Calu3 (cell line): ENCODE measurements at regions not wholly inside any gene's neighbourhood (a gene's known extent, or its start where the extent isn't known, plus 50 kb on each side); places are given as distances from the start of the nearest gene placed in this dataset.

Experiments
- BruUV-seq: library from RNA; stranded (reverse); fragments of 400-500 nt; replicated peaks from 2 replicates; lab custom pipeline; 2021; lab: Mats Ljungman, UMichigan
- CTCF ChIA-PET: fragments of 300-600 bp; sonication (Branson Sonifier 250); formaldehyde crosslinking; loops from one replicate; lab custom pipeline; 2022; ENCODE audit warnings: antibody characterized with exemption; lab: Charles Lee
- DNase-seq: peaks from one replicate; pipeline ENCODE4 v3.0.0; 2022
- H3K27ac Mint-ChIP-seq: one replicate; pipeline ENCODE4 v1.8.0; 2022; ENCODE audit warnings: mixed read lengths; ENCODE audit not compliant: unreplicated experiment
- H3K27me3 Mint-ChIP-seq: one replicate; pipeline ENCODE4 v1.8.0; 2022; ENCODE audit warnings: mixed read lengths; ENCODE audit not compliant: unreplicated experiment
- H3K36me3 Mint-ChIP-seq: one replicate; pipeline ENCODE4 v1.8.0; 2022; ENCODE audit warnings: mild to moderate bottlenecking, moderate library complexity, mixed read lengths; ENCODE audit not compliant: insufficient read depth, unreplicated experiment
- H3K4me1 Mint-ChIP-seq: one replicate; pipeline ENCODE4 v1.8.0; 2022; ENCODE audit warnings: mild to moderate bottlenecking, low read depth, mixed read lengths; ENCODE audit not compliant: unreplicated experiment
- H3K4me3 Mint-ChIP-seq: one replicate; pipeline ENCODE4 v1.8.0; 2022; ENCODE audit warnings: mild to moderate bottlenecking, low read depth, moderate library complexity, mixed read lengths; ENCODE audit not compliant: unreplicated experiment
- H3K9me3 Mint-ChIP-seq: one replicate; pipeline ENCODE4 v1.8.0; 2022; ENCODE audit warnings: low read depth, mixed read lengths; ENCODE audit not compliant: unreplicated experiment
- intact Hi-C: fragments of 100-400 bp; cut with micrococcal nuclease; formaldehyde crosslinking; loops from one replicate; pipeline ENCODE4 v1.10.0; 2022; ENCODE audit not compliant: unreplicated experiment
- TF ChIP-seq, protein P1 (sequence below): fragments of 200-600 bp; IDR thresholded peaks from one replicate; pipeline ENCODE4 v1.8.0; 2022; ENCODE audit warnings: antibody characterized with exemption; ENCODE audit not compliant: unreplicated experiment

DNA sequence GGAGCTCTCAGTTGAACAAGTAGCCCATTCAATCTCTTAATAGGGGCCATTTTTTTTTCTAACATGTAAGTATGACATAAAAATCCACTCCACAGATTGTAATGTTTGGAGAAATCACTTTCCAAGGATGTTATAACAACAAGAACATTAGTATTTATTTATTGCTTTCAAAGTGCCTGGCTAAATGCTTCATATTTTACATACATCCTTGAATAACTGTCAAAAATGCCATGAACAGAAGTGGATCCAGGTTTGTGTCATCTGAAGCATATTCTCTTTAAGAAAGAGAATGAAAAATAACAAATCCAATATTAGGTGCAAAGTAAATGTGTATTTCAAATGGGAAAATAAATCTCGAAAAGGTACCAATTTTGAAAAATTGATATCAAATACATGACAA is 344.0 kb upstream of the FAT3 start:
- DNase-seq: no peak
- no TSS peak for BruUV-seq
- CTCF ChIA-PET: no interaction called here
- H3K4me1 Mint-ChIP-seq: no peaks in the 10 kb centered on the region
- no peaks in the 10 kb centered on the region for H3K9me3 Mint-ChIP-seq
- TF ChIP-seq, protein P1, sequence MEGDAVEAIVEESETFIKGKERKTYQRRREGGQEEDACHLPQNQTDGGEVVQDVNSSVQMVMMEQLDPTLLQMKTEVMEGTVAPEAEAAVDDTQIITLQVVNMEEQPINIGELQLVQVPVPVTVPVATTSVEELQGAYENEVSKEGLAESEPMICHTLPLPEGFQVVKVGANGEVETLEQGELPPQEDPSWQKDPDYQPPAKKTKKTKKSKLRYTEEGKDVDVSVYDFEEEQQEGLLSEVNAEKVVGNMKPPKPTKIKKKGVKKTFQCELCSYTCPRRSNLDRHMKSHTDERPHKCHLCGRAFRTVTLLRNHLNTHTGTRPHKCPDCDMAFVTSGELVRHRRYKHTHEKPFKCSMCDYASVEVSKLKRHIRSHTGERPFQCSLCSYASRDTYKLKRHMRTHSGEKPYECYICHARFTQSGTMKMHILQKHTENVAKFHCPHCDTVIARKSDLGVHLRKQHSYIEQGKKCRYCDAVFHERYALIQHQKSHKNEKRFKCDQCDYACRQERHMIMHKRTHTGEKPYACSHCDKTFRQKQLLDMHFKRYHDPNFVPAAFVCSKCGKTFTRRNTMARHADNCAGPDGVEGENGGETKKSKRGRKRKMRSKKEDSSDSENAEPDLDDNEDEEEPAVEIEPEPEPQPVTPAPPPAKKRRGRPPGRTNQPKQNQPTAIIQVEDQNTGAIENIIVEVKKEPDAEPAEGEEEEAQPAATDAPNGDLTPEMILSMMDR: no peak
- no peak overlapping the region for H3K27ac Mint-ChIP-seq
- no peaks in the 10 kb centered on the region for H3K36me3 Mint-ChIP-seq
- no peak overlapping the region for H3K4me3 Mint-ChIP-seq
- intact Hi-C loops: no loop called here
- H3K27me3 Mint-ChIP-seq: no peaks in the 10 kb centered on the region

- no peak for DNase-seq
- H3K36me3 Mint-ChIP-seq: no peaks in the 10 kb centered on the region
- no peak overlapping the region for H3K4me3 Mint-ChIP-seq
- CTCF ChIA-PET: no interaction called here
- intact Hi-C loops: no loop called here
- H3K9me3 Mint-ChIP-seq: no peaks in the 10 kb centered on the region
- H3K27ac Mint-ChIP-seq: no peak overlapping the region
- no peaks in the 10 kb centered on the region for H3K4me1 Mint-ChIP-seq
- H3K27me3 Mint-ChIP-seq: no peaks in the 10 kb centered on the region
- TF ChIP-seq, protein P1: no peak
- BruUV-seq: no TSS peak
Measured at GRCh38 chr11:91876746-91877145, 347.9 kb upstream of the FAT3 start.

DNA sequence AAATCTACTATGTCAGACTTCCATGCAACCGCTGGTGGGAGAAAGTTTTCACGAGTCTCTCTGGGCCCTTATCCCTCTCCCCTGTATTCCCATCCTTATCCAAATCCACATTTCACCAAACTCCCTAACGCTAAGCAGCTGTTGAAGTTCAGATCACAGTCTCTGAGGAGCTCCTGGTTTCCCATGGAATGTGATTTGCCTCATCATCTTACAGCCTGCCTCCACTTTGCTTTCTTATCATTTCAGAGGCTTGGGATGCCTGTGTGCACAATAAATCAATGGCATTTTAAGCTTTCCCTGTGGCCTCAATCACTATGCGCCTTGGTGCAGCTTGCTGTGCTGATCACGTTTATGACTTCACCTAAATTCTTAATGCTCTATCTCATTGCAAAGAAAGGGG is 352.4 kb upstream of the FAT3 start:
- no peak overlapping the region for H3K4me3 Mint-ChIP-seq
- no TSS peak for BruUV-seq
- intact Hi-C loops: no loop called here
- H3K27ac Mint-ChIP-seq: no peak overlapping the region
- H3K9me3 Mint-ChIP-seq: no peaks in the 10 kb centered on the region
- no peak for DNase-seq
- no peaks in the 10 kb centered on the region for H3K27me3 Mint-ChIP-seq
- H3K36me3 Mint-ChIP-seq: no peaks in the 10 kb centered on the region
- TF ChIP-seq, protein P1: no peak
- H3K4me1 Mint-ChIP-seq: no peaks in the 10 kb centered on the region
- CTCF ChIA-PET: no interaction called here

DNA sequence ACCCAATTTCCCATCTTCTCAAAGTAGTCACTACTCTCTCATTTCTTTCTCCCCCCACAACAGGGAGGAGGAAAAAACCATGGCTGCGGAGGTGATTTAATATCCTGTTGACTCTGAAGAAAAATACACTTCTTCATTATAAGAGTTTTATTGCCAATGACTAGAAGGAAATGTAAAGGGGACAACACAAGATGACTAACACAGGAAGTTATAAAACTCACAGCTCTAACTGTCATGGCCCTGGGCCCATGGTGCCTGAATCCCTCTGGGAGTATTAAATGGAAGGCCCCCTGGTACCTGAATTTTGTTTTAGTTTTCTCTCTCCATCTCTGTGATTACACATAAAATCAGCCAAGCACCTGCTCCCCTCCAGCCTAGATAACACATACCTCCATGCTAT is 352.8 kb upstream of the FAT3 start:
- Mint-ChIP-seq H3K27ac (no peak overlapping the region), H3K9me3 (no peaks in the 10 kb centered on the region), H3K36me3 (no peaks in the 10 kb centered on the region), H3K4me1 (no peaks in the 10 kb centered on the region), H3K4me3 (no peak overlapping the region), H3K27me3 (peaks cover 3% of the 10 kb centered on the region)
- BruUV-seq: no TSS peak
- TF ChIP-seq, protein P1: no peak
- intact Hi-C loops: no loop called here
- CTCF ChIA-PET: interaction anchor here (0.8 kb wide), 1 partner anchor 76 kb away, joined by 3 read pairs; no protein-coding TSS in a partner anchor
- no peak for DNase-seq
